NCI-H446 (cell line): ENCODE measurements at regions not wholly inside any gene's neighbourhood (a gene's known extent, or its start where the extent isn't known, plus 50 kb on each side); places are given as distances from the start of the nearest gene placed in this dataset.
"Not testable (repeated sequence)": the region's sequence is repeated elsewhere in the genome, so short reads cannot be mapped to it uniquely, and the experiment has no call there.

Source experiments
- DNase-seq, 2 experiments: peaks; one replicate each; lab custom pipeline; 2025; lab: John Stamatoyannopoulos, UW

- DNase-seq: no peak
These were observed 235.1 kb upstream of the GAP43 start for GRCh38 chr3:115388166-115388565.

DNA sequence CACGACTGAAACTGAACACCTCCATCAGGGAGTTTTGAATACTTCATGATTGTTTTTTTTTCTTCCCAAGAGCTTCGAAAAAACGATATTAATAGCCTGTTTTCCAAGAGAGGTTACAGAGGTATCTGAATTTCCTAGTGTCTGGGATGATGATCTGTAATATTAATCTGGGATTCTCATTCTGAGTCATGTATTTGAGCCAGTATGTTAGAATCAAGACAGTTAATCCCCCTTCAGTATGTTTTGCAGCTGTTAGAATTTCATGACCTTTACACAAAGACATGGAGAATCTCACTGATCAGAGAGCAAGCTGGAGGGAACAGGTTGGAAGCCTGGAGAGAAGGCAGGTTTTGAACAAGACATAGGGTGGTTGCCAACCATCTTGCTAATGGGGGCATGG lies 234.5 kb upstream of the GAP43 start:
- DNase-seq: no peak

GRCh38 chr3:115396801-115397200 lies 226.5 kb upstream of the GAP43 start:
- DNase-seq: no peak

DNA sequence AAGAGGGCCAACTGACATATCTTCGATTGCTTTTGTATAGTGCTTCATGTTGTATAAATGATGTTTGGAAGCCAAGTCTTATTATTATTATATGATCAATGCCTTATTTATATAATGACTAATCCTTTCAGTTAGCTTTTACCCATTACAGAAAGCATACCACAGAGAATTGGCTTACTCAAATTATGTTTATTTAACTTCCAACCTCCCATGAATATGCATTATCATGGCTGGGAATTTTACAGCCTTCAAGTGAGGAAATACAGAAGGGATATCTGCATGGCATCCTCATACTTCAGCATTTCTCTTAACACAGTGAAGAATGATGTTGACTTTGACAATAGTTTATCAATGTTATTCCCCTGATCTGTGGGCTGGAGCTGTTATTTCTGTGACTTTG lies 225.9 kb upstream of the GAP43 start:
- DNase-seq: no peak

- DNase-seq: no peak
These were observed 224.8 kb upstream of the GAP43 start for GRCh38 chr3:115398506-115398905.

- no peak for DNase-seq
These were observed 223.6 kb upstream of the GAP43 start for GRCh38 chr3:115399750-115400149.

DNA sequence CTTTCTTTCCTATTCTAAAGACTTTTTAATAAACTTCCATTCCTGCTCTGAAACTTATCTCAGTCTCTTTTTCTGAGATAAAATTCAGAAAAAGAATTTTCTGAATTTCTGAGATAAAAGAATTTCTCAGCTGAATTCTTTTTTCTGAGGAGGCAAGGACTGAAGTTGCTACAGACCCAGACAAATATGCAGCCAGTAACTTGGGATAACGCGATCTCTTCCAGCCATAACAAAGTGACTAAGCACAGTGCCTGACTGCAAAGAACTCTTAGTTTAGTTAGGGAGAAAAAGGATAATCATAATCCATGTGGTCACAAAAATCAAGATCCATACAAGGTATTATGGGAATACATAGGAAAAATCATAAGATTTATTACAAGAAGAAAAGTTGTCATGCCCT lies 222.0 kb upstream of the GAP43 start:
- DNase-seq: no peak

- DNase-seq: no peak
These were observed 221.3 kb upstream of the GAP43 start for GRCh38 chr3:115401851-115402501.

GRCh38 chr3:115402651-115403050 lies 220.7 kb upstream of the GAP43 start:
- no peak for DNase-seq

- DNase-seq: no peak
These were observed 219.5 kb upstream of the GAP43 start for GRCh38 chr3:115403786-115404185.

DNA sequence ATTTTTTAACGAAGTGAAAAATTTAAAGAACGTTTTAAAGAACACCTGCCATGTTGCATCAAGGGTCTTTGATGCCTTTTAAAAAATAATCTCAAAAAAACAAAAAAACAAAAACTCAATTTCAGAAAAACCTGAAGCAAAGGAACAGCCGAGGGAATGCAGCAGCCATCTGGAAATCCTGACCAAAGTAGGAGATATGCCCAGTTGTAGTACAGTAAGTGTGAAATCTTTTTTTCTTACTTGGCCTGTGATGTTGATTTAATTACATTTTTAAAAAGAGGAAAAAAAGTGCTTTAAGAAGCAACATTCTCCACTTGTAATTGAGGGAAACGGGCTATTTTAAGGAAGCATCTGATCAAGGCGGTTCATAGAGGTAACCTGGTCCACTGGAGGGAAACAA lies 213.7 kb upstream of the GAP43 start:
- no peak for DNase-seq

DNA sequence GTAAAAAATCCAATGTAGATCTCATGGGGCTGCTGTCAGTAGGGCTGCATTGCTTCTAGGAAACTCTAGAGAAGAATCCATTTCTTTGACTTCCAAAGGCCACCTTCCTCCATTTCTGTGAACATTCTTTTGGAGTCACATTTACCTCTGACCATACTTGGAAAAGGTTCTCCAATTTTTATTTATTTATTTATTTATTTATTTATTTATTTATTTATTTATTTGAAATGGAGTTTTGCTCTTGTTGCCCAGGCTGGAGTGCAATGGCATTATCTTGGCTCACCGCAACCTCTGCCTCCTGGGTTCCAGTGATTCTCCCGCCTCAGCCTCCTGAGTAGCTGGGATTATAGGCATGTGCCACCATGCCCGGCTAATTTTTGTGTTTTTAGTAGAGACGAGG lies 208.7 kb upstream of the GAP43 start:
- DNase-seq: not testable (repeated sequence)

- DNase-seq: no peak
These were observed 207.9 kb upstream of the GAP43 start for GRCh38 chr3:115415246-115415996.

- DNase-seq: peak in 1 of 2 experiments; percentile 3
These were observed 204.7 kb upstream of the GAP43 start for GRCh38 chr3:115418583-115418982.

DNA sequence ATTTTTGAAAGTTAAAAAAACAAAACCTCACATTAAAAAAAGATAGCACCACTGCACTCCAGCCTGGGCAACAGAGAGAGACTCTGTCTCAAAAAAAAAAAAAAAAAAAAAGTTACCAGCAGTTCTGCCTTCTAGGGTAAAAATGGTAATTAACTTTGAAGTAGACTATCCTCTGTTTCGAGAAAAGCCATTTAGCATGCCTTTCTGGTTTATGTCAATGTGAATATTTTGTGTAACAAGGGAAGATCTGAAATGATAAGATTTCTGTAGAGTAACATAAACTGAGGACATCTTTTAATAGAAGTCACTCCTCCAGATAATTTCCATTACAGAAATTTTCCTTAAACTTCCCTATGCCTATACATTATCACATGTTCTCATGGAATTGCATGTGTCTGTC lies 203.2 kb upstream of the GAP43 start:
- DNase-seq: no peak

GRCh38 chr3:115423170-115423569 lies 200.1 kb upstream of the GAP43 start:
- DNase-seq: no peak

DNA sequence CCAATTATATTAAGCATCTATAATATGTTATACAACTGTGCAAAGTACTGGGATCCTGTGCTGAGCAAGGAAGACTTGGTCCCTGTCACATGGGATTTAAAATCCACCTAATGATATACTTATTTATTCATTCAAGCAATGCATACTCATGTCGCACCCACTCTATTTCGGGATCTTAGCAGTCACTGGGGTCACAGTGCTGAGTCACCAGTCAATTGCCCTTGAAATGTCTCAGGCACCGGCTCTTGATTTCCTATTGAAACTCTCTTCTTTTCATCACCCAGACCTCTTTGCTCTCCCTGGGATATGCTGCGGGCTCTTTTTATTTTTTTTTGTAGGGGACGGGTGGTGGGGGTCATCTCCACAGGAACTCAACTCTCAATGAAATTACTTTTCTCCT lies 194.5 kb upstream of the GAP43 start:
- no peak for DNase-seq

DNA sequence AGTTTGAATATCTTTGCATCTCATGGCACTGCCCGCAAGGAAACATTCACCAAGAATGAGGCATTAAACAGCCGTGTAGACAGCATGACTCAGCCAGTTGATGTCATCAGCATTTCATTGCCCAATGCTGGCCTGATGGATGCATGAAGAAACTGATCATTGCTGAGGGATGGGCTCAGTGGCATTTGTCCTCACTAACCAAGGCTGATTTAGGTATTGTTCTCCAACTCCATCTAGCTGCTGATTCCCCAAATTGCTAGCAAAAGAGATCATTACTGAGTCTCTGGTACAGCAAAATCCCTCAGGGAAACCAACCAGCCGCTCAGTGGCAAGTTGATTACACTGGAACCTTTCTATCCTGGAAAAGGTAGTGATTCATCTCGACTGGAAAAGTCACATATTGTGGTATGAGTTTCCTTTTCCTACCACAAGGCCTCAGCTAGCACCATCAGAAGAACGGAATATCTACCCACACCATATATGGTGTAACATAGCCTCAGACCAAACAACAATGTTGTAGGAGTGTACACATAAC lies 186.5 kb upstream of the GAP43 start:
- peak; percentile 21 to 26 for DNase-seq

GRCh38 chr3:115438799-115439198 lies 184.5 kb upstream of the GAP43 start:
- no peak for DNase-seq

DNA sequence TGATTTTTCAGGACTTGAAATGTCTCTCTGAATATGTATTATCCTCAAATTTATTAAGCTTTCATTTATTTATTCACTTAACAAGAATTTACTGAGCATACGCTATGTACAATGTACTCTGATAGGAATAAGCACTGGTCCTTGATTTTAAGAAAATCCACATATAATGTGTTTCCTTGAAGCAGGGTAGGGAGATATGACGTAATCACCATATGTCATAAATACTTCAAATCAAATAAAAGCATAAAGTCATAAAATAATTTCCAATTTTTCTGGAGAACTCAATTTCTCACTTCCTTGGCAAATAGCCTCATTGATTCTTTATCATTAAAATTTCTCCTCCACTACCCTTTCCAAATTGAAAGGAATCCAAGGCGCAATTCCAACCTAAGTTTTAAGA lies 177.8 kb upstream of the GAP43 start:
- no peak for DNase-seq

DNA sequence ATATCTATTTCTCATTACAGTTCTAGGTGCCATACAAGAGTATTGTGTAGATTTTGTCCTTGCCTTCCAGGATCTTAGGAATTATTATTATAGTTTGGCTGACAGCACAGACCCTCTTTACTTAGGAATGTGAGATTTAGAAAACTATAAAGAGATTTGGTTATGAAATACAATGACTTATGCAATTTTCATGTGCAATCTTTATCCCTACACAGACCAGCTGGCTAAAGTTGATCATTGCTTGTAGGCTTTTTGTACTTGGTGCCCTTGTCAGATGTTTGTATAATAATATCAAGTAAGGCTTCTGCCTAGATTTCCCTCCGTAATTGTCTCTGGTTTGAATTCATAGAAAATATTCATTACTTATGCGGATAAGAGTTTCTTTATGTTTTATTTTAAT lies 174.5 kb upstream of the GAP43 start:
- no peak for DNase-seq

DNA sequence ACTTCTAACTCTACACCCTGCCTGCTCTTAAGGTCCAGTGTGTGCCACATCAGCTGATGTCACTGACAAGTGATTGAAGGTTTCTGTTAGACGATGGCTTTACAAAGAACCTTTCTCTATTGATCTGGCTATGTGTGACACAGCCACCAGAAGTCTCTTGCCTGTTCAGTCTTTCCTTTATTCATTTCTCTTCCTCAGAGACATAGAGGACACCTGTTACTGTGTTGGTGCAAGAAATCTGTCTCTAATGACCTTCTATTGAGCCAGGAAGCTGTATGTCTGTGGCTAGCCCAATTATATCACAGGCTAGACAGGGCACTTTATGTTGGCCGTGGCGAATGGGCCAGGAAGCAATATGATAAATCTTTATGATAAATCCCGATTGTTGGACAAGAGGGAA lies 173.3 kb upstream of the GAP43 start:
- no peak for DNase-seq

GRCh38 chr3:115464036-115464435 lies 159.3 kb upstream of the GAP43 start:
- no peak for DNase-seq

DNA sequence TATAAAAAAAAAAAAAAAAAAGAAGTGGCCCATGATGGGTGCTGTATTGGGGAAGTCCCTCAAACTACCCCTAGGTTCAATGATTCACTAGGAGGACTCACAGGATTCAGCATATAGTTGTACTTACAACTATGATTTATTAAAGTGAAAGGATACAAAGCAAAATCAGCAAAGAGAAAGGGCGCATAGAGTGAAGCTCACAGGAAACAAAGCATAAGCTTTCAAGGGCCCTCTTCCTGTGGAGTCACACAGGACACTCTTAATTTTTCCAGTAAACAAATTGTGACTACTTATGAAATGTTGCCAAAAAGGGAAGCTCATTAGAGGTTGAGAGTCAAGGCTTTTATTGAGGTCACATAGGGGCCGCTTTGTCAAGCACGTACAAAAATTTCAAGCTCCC lies 153.7 kb upstream of the GAP43 start:
- DNase-seq: no peak
